Activated CD8-positive, alpha-beta memory T cell treated with anti-CD3 and anti-CD28 coated beads, Interleukin-2, amount 10 ng/mL, durations not matched to agents 7 days and 5 days (primary cell): ENCODE measurements at regions not wholly inside any gene's neighbourhood (a gene's known extent, or its start where the extent isn't known, plus 50 kb on each side); places are given as distances from the start of the nearest gene placed in this dataset.

Experiments used
- ATAC-seq: fragments of 150-1000 bp; cut with Tn5 transposase; one replicate; pipeline ENCODE4 v1.10.0; 2021; ENCODE audit warnings: moderate library complexity
- CTCF ChIA-PET: fragments of 350-600 bp; sonication (Branson Sonifier 250); formaldehyde crosslinking; loops from one replicate; lab custom pipeline; 2021; ENCODE audit warnings: antibody characterized with exemption; lab: Charles Lee
- DNase-seq: peaks from one replicate; pipeline ENCODE4 v3.0.0-alpha.2; 2020
- H3K27ac Mint-ChIP-seq: one replicate; pipeline ENCODE4 v1.8.0; 2021; ENCODE audit warnings: mild to moderate bottlenecking, mixed read lengths
- H3K27me3 Mint-ChIP-seq: one replicate; pipeline ENCODE4 v1.8.0; 2021; ENCODE audit warnings: mixed read lengths
- H3K36me3 Mint-ChIP-seq: one replicate; pipeline ENCODE4 v1.8.0; 2021; ENCODE audit warnings: mild to moderate bottlenecking, mixed read lengths
- H3K4me1 Mint-ChIP-seq: one replicate; pipeline ENCODE4 v1.8.0; 2021; ENCODE audit warnings: mixed read lengths
- H3K4me3 Mint-ChIP-seq: one replicate; pipeline ENCODE4 v1.8.0; 2021; ENCODE audit warnings: mild to moderate bottlenecking, moderate library complexity, mixed read lengths
- H3K9me3 Mint-ChIP-seq: one replicate; pipeline ENCODE4 v1.8.0; 2022; ENCODE audit warnings: low read depth, mixed read lengths

GRCh38 chr7:93048136-93048930 lies 69.4 kb downstream of the SAMD9 start:
- Mint-ChIP-seq H3K9me3 (no peaks in the 10 kb centered on the region), H3K27me3 (no peaks in the 10 kb centered on the region), H3K4me3 (no peak overlapping the region), H3K4me1 (peaks cover 13% of the 10 kb centered on the region), H3K27ac (no peak overlapping the region), H3K36me3 (peaks cover 2% of the 10 kb centered on the region)
- DNase-seq (no peak), ATAC-seq (no peak)
- CTCF ChIA-PET: interaction anchor here (1.0 to 1.4 kb wide), 2 partner anchors 8 to 12 kb away, joined by 3 to 5 read pairs; no protein-coding TSS in a partner anchor

DNA sequence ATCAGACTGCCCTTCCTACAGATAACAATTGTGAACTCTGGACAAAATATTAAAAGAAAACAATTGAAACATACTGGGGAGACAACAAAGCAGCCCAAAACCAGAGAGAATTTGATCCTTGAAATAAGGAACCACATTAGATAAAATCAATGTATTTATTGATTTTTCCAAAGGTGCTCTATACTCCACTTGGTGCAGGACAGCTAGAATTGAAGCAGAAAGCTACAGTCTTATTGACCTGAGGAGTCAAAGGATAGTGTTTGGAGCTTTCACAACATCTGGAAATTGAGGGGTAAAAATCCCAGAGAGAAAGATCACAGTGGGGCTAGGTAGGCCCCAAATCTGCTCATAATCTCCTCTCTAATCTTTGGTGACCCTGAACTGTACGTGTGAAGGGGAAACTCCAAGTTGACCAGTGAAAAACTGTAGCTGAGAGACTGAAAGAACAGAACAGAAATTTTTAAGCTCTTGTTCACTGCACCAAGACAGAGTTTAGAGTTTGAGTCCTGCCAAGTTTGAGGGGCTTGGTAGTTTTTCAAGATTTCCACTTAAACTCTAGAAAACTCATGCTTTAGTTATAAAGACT lies 70.2 kb downstream of the SAMD9 start:
- DNase-seq: no peak
- CTCF ChIA-PET: interaction anchor here (1.0 to 1.4 kb wide), 2 partner anchors 9 to 13 kb away, joined by 3 to 5 read pairs; no protein-coding TSS in a partner anchor
- H3K36me3 Mint-ChIP-seq: peaks cover 4% of the 10 kb centered on the region
- ATAC-seq: no peak
- H3K4me3 Mint-ChIP-seq: no peak overlapping the region
- H3K27me3 Mint-ChIP-seq: no peaks in the 10 kb centered on the region
- no peak overlapping the region for H3K27ac Mint-ChIP-seq
- H3K4me1 Mint-ChIP-seq: peaks cover 11% of the 10 kb centered on the region
- no peaks in the 10 kb centered on the region for H3K9me3 Mint-ChIP-seq

GRCh38 chr7:93046641-93047040 lies 71.1 kb downstream of the SAMD9 start:
- CTCF ChIA-PET: interaction anchor here (1.4 kb wide), 1 partner anchor 425 kb away, joined by 4 read pairs; no protein-coding TSS in a partner anchor
- Mint-ChIP-seq H3K27ac (no peak overlapping the region), H3K4me1 (peaks cover 9% of the 10 kb centered on the region), H3K27me3 (no peaks in the 10 kb centered on the region), H3K9me3 (no peaks in the 10 kb centered on the region), H3K36me3 (peaks cover 4% of the 10 kb centered on the region), H3K4me3 (no peak overlapping the region)
- ATAC-seq (no peak), DNase-seq (no peak)

GRCh38 chr7:93044147-93044810 lies 73.5 kb downstream of the SAMD9 start:
- CTCF ChIA-PET: no interaction called here
- ATAC-seq (no peak), DNase-seq (no peak)
- no peak overlapping the region for H3K4me3 Mint-ChIP-seq
- no peaks in the 10 kb centered on the region for H3K27me3 Mint-ChIP-seq
- H3K27ac Mint-ChIP-seq: no peak overlapping the region
- no peaks in the 10 kb centered on the region for H3K9me3 Mint-ChIP-seq
- H3K36me3 Mint-ChIP-seq: peaks cover 4% of the 10 kb centered on the region
- H3K4me1 Mint-ChIP-seq: peaks cover 12% of the 10 kb centered on the region

GRCh38 chr7:93043385-93043985 lies 74.3 kb downstream of the SAMD9 start:
- no peak overlapping the region for H3K27ac Mint-ChIP-seq

GRCh38 chr7:93040355-93040754 lies 77.4 kb downstream of the SAMD9 start:
- ATAC-seq (no peak), DNase-seq (no peak)
- peaks cover 3% of the 10 kb centered on the region for H3K9me3 Mint-ChIP-seq
- peaks cover 15% of the 10 kb centered on the region for H3K36me3 Mint-ChIP-seq
- H3K4me3 Mint-ChIP-seq: no peak overlapping the region
- CTCF ChIA-PET: no interaction called here
- no peaks in the 10 kb centered on the region for H3K27me3 Mint-ChIP-seq
- peaks cover 32% of the 10 kb centered on the region for H3K4me1 Mint-ChIP-seq
- H3K27ac Mint-ChIP-seq: no peak overlapping the region

More at GRCh38 chr7:93043385-93043985, 74.3 kb downstream of the SAMD9 start:
- ATAC-seq (no peak), DNase-seq (no peak)
- Mint-ChIP-seq H3K36me3 (peaks cover 6% of the 10 kb centered on the region), H3K4me1 (peaks cover 12% of the 10 kb centered on the region), H3K4me3 (no peak overlapping the region), H3K27me3 (no peaks in the 10 kb centered on the region), H3K9me3 (no peaks in the 10 kb centered on the region)
- CTCF ChIA-PET: no interaction called here

- no peak for ATAC-seq
- Mint-ChIP-seq H3K27ac (no peak overlapping the region), H3K4me3 (no peak overlapping the region), H3K36me3 (peaks cover 16% of the 10 kb centered on the region), H3K9me3 (peaks cover 3% of the 10 kb centered on the region), H3K4me1 (peaks cover 33% of the 10 kb centered on the region), H3K27me3 (no peaks in the 10 kb centered on the region)
- CTCF ChIA-PET: interaction anchor here (0.8 to 1.0 kb wide), 2 partner anchors 16 to 135 kb away, joined by 3 read pairs; no protein-coding TSS in a partner anchor
- DNase-seq: no peak
These were observed 78.0 kb downstream of the SAMD9 start for GRCh38 chr7:93039786-93040185.

DNA sequence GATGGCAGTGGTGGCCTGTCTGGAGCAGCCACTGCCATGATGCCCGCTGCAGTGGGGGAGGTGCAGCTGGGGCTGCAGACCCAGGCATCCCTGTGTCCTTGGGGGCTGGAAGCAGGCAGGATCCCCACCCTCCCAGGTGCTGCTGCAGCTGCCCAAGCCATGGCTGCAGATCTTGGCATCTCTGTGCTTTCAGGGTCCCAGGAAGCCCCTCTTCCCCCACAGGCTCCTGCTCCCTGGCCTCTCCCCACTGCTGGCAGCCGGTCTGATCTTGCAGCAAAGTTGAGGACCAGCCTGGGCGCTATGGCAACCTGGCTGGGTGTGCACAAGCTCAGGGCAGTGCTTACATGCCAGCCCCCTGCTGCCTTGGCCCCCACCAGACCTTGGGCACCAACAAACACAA lies 78.5 kb downstream of the SAMD9 start:
- H3K36me3 Mint-ChIP-seq: peaks cover 16% of the 10 kb centered on the region
- peaks cover 5% of the 10 kb centered on the region for H3K9me3 Mint-ChIP-seq
- H3K27ac Mint-ChIP-seq: no peak overlapping the region
- H3K4me1 Mint-ChIP-seq: peaks cover 30% of the 10 kb centered on the region
- no peaks in the 10 kb centered on the region for H3K27me3 Mint-ChIP-seq
- DNase-seq: no peak
- CTCF ChIA-PET: interaction anchor here (0.8 to 1.0 kb wide), 2 partner anchors 17 to 135 kb away, joined by 3 read pairs; no protein-coding TSS in a partner anchor
- no peak for ATAC-seq
- H3K4me3 Mint-ChIP-seq: no peak overlapping the region

- CTCF ChIA-PET: interaction anchor here (1.0 to 1.3 kb wide), 4 partner anchors 11 to 204 kb away, joined by 3 to 5 read pairs (median 4); no protein-coding TSS in a partner anchor
- peaks cover 27% of the 10 kb centered on the region for H3K36me3 Mint-ChIP-seq
- peaks cover 28% of the 10 kb centered on the region for H3K4me1 Mint-ChIP-seq
- H3K9me3 Mint-ChIP-seq: peaks cover 22% of the 10 kb centered on the region
- H3K27ac Mint-ChIP-seq: peak overlapping the region; percentile 76
- no peak overlapping the region for H3K4me3 Mint-ChIP-seq
- DNase-seq (peak; percentile 75), ATAC-seq (peak; percentile 94)
- H3K27me3 Mint-ChIP-seq: no peaks in the 10 kb centered on the region
These were observed 81.0 kb downstream of the SAMD9 start for GRCh38 chr7:93036807-93037206.

- H3K27me3 Mint-ChIP-seq: no peaks in the 10 kb centered on the region
- ATAC-seq (no peak), DNase-seq (no peak)
- no peak overlapping the region for H3K4me3 Mint-ChIP-seq
- CTCF ChIA-PET: interaction anchor here (1.3 kb wide), 3 partner anchors 11 to 203 kb away, joined by 3 to 5 read pairs (median 4); no protein-coding TSS in a partner anchor
- H3K36me3 Mint-ChIP-seq: peaks cover 30% of the 10 kb centered on the region
- peaks cover 28% of the 10 kb centered on the region for H3K4me1 Mint-ChIP-seq
- peaks cover 25% of the 10 kb centered on the region for H3K9me3 Mint-ChIP-seq
- H3K27ac Mint-ChIP-seq: peak overlapping the region; percentile 76
These were observed 81.6 kb downstream of the SAMD9 start for GRCh38 chr7:93036149-93036640.

- Mint-ChIP-seq H3K36me3 (peaks cover 35% of the 10 kb centered on the region), H3K27me3 (no peaks in the 10 kb centered on the region), H3K4me3 (no peak overlapping the region), H3K4me1 (peaks cover 12% of the 10 kb centered on the region), H3K27ac (no peak overlapping the region), H3K9me3 (peaks cover 30% of the 10 kb centered on the region)
- CTCF ChIA-PET: no interaction called here
- DNase-seq: no peak
- no peak for ATAC-seq
These were observed 86.0 kb downstream of the SAMD9 start for GRCh38 chr7:93031795-93032194.

GRCh38 chr7:93030605-93031225 lies 87.1 kb downstream of the SAMD9 start:
- H3K27ac Mint-ChIP-seq: no peak overlapping the region
- ATAC-seq: no peak
- peaks cover 3% of the 10 kb centered on the region for H3K4me1 Mint-ChIP-seq
- no peak for DNase-seq
- peaks cover 30% of the 10 kb centered on the region for H3K36me3 Mint-ChIP-seq
- H3K9me3 Mint-ChIP-seq: peaks cover 30% of the 10 kb centered on the region
- peaks cover 5% of the 10 kb centered on the region for H3K27me3 Mint-ChIP-seq
- CTCF ChIA-PET: no interaction called here
- no peak overlapping the region for H3K4me3 Mint-ChIP-seq
